Keratinocyte (primary cell): ENCODE measurements at regions not wholly inside any gene's neighbourhood (a gene's known extent, or its start where the extent isn't known, plus 50 kb on each side); places are given as distances from the start of the nearest gene placed in this dataset.

Source experiments
- DNase-seq: peaks from one replicate; pipeline ENCODE4 v3.0.0-alpha.2; 2011; ENCODE audit warnings: low read depth, missing footprints, low spot score
- FAIRE-seq: peaks from 2 replicates; lab custom pipeline; 2011; peaks lifted over from hg19 to GRCh38; lab: Jason Lieb, UNC
- H2AFZ ChIP-seq: 2 replicates; pipeline ENCODE4 v1.6.0; 2012; ENCODE audit warnings: low read length, control low read depth, inconsistent platforms; ENCODE audit not compliant: control insufficient read depth
- H3K27ac ChIP-seq: 2 replicates; pipeline ENCODE4 v1.5.1; 2011; ENCODE audit warnings: low read length; ENCODE audit not compliant: control insufficient read depth, insufficient read depth
- H3K27me3 ChIP-seq: 3 replicates; pipeline ENCODE4 v1.6.0; 2011; ENCODE audit warnings: low read length; ENCODE audit not compliant: control insufficient read depth, insufficient read depth; ENCODE audit errors: extremely low read depth
- H3K36me3 ChIP-seq, 2 experiments: 2 replicates in 1 of 2; 3 replicates in 1 of 2; pipeline ENCODE4 v1.5.1; 2011; ENCODE audit warnings: low read length in 2 of 2, mild to moderate bottlenecking in 1 of 2; ENCODE audit not compliant: control insufficient read depth in 2 of 2, insufficient read depth in 2 of 2; ENCODE audit errors: extremely low read depth in 1 of 2
- H3K4me1 ChIP-seq: 3 replicates; pipeline ENCODE4 v1.5.1; 2011; ENCODE audit warnings: low read length; ENCODE audit not compliant: control insufficient read depth, insufficient read depth; ENCODE audit errors: extremely low read depth
- H3K4me2 ChIP-seq: 3 replicates; pipeline ENCODE4 v1.6.0; 2011; ENCODE audit warnings: low read depth, low read length; ENCODE audit not compliant: control insufficient read depth, insufficient read depth; ENCODE audit errors: extremely low read depth
- H3K4me3 ChIP-seq, 3 experiments: fragments of 200-600 bp in 1 of 3; sonication (generic) in 1 of 3; 2 replicates in 2 of 3; 3 replicates in 1 of 3; pipeline ENCODE4 v1.5.1; 2011 to 2016; ENCODE audit warnings: low read length in 3 of 3, mild to moderate bottlenecking in 3 of 3, control low read depth in 2 of 3, inconsistent platforms in 1 of 3, low read depth in 1 of 3, mixed read lengths in 1 of 3, mixed run types in 1 of 3, moderate library complexity in 1 of 3; ENCODE audit not compliant: control insufficient read depth in 2 of 3, insufficient read depth in 2 of 3; ENCODE audit errors: extremely low read depth in 1 of 3
- H3K79me2 ChIP-seq: 2 replicates; pipeline ENCODE4 v1.6.0; 2012; ENCODE audit warnings: low read length; ENCODE audit not compliant: control insufficient read depth, insufficient read depth
- H3K9ac ChIP-seq: 3 replicates; pipeline ENCODE4 v1.6.0; 2011; ENCODE audit warnings: low read length; ENCODE audit not compliant: control insufficient read depth, insufficient read depth; ENCODE audit errors: extremely low read depth
- H3K9me1 ChIP-seq: 3 replicates; pipeline ENCODE4 v1.6.0; 2011; ENCODE audit warnings: low read length; ENCODE audit not compliant: control insufficient read depth, insufficient read depth; ENCODE audit errors: extremely low read depth
- H3K9me3 ChIP-seq: 2 replicates; pipeline ENCODE4 v1.5.1; 2012; ENCODE audit warnings: low read depth, low read length; ENCODE audit not compliant: control insufficient read depth
- H4K20me1 ChIP-seq: 3 replicates; pipeline ENCODE4 v1.6.0; 2011; ENCODE audit warnings: low read length; ENCODE audit not compliant: control insufficient read depth, insufficient read depth; ENCODE audit errors: extremely low read depth
- EZH2 ChIP-seq: IDR thresholded peaks from one replicate; pipeline ENCODE4 v1.6.1; 2012; ENCODE audit warnings: inconsistent platforms, mild to moderate bottlenecking, low read length, moderate library complexity
- dilution Hi-C: fragments of 300-500 bp; cut with MboI; formaldehyde crosslinking; loops from one replicate; pipeline ENCODE4 v1.7.0; 2020; ENCODE audit warnings: low sequenced_read_pairs; ENCODE audit not compliant: extremely low pct_ligation_motif_present
- TF ChIP-seq, protein P1 (sequence below), 3 experiments: IDR thresholded peaks in 1 of 3; conservative IDR thresholded peaks in 1 of 3; optimal IDR thresholded peaks in 1 of 3; 2 replicates in 2 of 3; 3 replicates in 1 of 3; pipeline versions ENCODE3 to v1.5.1; 2011; ENCODE audit warnings: low read length in 3 of 3, mild to moderate bottlenecking in 3 of 3, moderate library complexity in 2 of 3, control low read depth in 1 of 3, inconsistent platforms in 1 of 3; ENCODE audit not compliant: insufficient read depth in 2 of 3; ENCODE audit errors: extremely low read depth in 1 of 3

GRCh38 chr6:147724454-147724853 is 216.0 kb downstream of the SAMD5 start:
- Histone ChIP-seq H3K4me1 (no peaks in the 10 kb centered on the region), H3K27ac (no peak overlapping the region), H3K4me3 (no peak overlapping the region), H3K4me2 (no peak overlapping the region), H3K36me3 (no peaks in the 10 kb centered on the region), H3K27me3 (no peaks in the 10 kb centered on the region), H3K9me1 (no peaks in the 10 kb centered on the region), H3K9ac (no peak overlapping the region), H2AFZ (no peak overlapping the region), H4K20me1 (no peaks in the 10 kb centered on the region), H3K9me3 (no peaks in the 10 kb centered on the region), H3K79me2 (no peaks in the 10 kb centered on the region)
- FAIRE-seq (no peak), DNase-seq (no peak)
- dilution Hi-C loops, result no loop called here
- no peak for TF ChIP-seq EZH2
- TF ChIP-seq, protein P1, sequence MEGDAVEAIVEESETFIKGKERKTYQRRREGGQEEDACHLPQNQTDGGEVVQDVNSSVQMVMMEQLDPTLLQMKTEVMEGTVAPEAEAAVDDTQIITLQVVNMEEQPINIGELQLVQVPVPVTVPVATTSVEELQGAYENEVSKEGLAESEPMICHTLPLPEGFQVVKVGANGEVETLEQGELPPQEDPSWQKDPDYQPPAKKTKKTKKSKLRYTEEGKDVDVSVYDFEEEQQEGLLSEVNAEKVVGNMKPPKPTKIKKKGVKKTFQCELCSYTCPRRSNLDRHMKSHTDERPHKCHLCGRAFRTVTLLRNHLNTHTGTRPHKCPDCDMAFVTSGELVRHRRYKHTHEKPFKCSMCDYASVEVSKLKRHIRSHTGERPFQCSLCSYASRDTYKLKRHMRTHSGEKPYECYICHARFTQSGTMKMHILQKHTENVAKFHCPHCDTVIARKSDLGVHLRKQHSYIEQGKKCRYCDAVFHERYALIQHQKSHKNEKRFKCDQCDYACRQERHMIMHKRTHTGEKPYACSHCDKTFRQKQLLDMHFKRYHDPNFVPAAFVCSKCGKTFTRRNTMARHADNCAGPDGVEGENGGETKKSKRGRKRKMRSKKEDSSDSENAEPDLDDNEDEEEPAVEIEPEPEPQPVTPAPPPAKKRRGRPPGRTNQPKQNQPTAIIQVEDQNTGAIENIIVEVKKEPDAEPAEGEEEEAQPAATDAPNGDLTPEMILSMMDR (optimal IDR thresholded peaks at IDR 0.05 in 1 of 3, IDR thresholded peaks at IDR 0.05 in 1 of 3, conservative IDR thresholded peaks at IDR 0.05 in 1 of 3; ENCODE audit: extremely low read depth in 1 of 3, insufficient read depth in 2 of 3, low read length in 3 of 3), result no peak

DNA sequence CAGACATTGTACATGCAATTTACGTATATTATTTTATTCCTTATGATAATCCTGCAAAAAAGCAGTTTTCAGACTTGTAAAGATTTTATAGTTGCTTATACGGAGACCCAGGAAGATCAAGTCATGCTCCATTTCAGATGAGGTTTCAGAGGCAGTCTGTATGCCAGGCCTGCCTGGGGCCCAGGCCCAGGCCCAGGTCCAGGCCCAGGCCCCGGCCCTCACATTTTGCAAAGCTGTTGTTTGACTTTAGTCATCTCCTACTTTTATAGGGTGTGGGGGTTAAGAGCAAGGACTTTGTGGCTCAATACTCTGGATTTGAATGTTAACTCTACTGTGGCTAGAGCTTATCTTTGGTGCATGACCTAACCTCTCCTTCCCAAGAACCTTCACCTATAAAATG is 217.9 kb downstream of the SAMD5 start:
- Histone ChIP-seq H3K27ac (no peak overlapping the region), H3K4me3 (no peak overlapping the region), H4K20me1 (no peaks in the 10 kb centered on the region), H3K4me1 (no peaks in the 10 kb centered on the region), H3K27me3 (no peaks in the 10 kb centered on the region), H3K79me2 (no peaks in the 10 kb centered on the region), H3K9me1 (no peaks in the 10 kb centered on the region), H3K9me3 (no peaks in the 10 kb centered on the region), H3K36me3 (no peaks in the 10 kb centered on the region), H2AFZ (no peak overlapping the region), H3K9ac (no peak overlapping the region), H3K4me2 (no peak overlapping the region)
- dilution Hi-C loops, result no loop called here
- no peak for TF ChIP-seq EZH2
- TF ChIP-seq, protein P1 (optimal IDR thresholded peaks at IDR 0.05 in 1 of 3, IDR thresholded peaks at IDR 0.05 in 1 of 3, conservative IDR thresholded peaks at IDR 0.05 in 1 of 3; ENCODE audit: extremely low read depth in 1 of 3, insufficient read depth in 2 of 3, low read length in 3 of 3), result no peak
- DNase-seq, result no peak
- FAIRE-seq, result no peak
